ENCODE measurements at regions not wholly inside any gene's neighbourhood (a gene's known extent, or its start where the extent isn't known, plus 50 kb on each side); places are given as distances from the start of the nearest gene placed in this dataset.

GRCh38 chr3:89947337-89947954 lies 840.0 kb downstream of the EPHA3 start:
- TF ChIP-seq POLR2AphosphoS5 (IDR thresholded peaks at IDR 0.05; ENCODE audit: low read depth) (no peak), SPI1 (IDR thresholded peaks at IDR 0.05; ENCODE audit: borderline replicate concordance, low read depth) (no peak), CTCF (IDR thresholded peaks at IDR 0.05; ENCODE audit: insufficient read depth, low read length) (no peak), GABPA (IDR thresholded peaks at IDR 0.05; ENCODE audit: low read depth) (no peak), REST (IDR thresholded peaks at IDR 0.05; ENCODE audit: insufficient replicate concordance, low read depth) (no peak)
- Histone ChIP-seq H3K4me3 (replicated peaks; ENCODE audit: insufficient read depth, low read length) (no peak overlapping the region), H3K27ac (replicated peaks) (no peak overlapping the region), H3K27me3 (ENCODE audit: insufficient read depth, poor library complexity, severe bottlenecking) (no peaks in the 10 kb centered on the region)
- DNase-seq (ENCODE audit: low read depth in 1 of 2, low spot score in 1 of 2), result no peak

DNA sequence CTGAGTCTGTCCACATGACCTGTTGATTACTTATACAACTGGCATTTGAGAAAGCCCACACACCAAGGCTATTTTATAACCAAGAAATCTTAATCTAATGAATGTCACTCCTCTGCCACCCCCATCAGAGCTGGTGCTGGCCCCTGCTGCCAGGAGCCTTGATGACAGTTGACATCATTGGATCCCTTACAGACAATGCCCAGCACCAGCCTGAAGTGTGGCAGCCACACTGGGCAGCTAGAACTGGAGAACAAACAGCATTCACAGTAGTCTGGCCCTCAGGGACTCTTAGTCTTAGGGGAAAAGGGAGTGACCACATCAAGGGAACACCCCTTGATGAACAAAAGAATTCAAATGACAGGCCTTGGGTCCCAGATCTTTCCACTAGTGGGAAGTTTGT lies 840.6 kb downstream of the EPHA3 start:
- TF ChIP-seq REST (IDR thresholded peaks at IDR 0.05; ENCODE audit: insufficient replicate concordance, low read depth) (no peak), CTCF (IDR thresholded peaks at IDR 0.05; ENCODE audit: insufficient read depth, low read length) (no peak), GABPA (IDR thresholded peaks at IDR 0.05; ENCODE audit: low read depth) (no peak), SPI1 (IDR thresholded peaks at IDR 0.05; ENCODE audit: borderline replicate concordance, low read depth) (no peak), POLR2AphosphoS5 (IDR thresholded peaks at IDR 0.05; ENCODE audit: low read depth) (no peak)
- no peaks in the 10 kb centered on the region for H3K27me3 ChIP-seq (ENCODE audit: insufficient read depth, poor library complexity, severe bottlenecking)
- H3K27ac ChIP-seq (replicated peaks), result no peak overlapping the region
- H3K4me3 ChIP-seq (replicated peaks; ENCODE audit: insufficient read depth, low read length), result no peak overlapping the region
- DNase-seq (ENCODE audit: low read depth in 1 of 2, low spot score in 1 of 2), result no peak

- Histone ChIP-seq H3K27me3 (ENCODE audit: insufficient read depth, poor library complexity, severe bottlenecking) (no peaks in the 10 kb centered on the region), H3K27ac (replicated peaks) (no peak overlapping the region), H3K4me3 (replicated peaks; ENCODE audit: insufficient read depth, low read length) (no peak overlapping the region)
- TF ChIP-seq REST (IDR thresholded peaks at IDR 0.05; ENCODE audit: insufficient replicate concordance, low read depth), result no peak
- DNase-seq (ENCODE audit: low read depth in 1 of 2, low spot score in 1 of 2), result no peak
Observed at GRCh38 chr3:89950772-89951171, 843.4 kb downstream of the EPHA3 start.
